ENCODE measurements at regions not wholly inside any gene's neighbourhood (a gene's known extent, or its start where the extent isn't known, plus 50 kb on each side); places are given as distances from the start of the nearest gene placed in this dataset.

DNA sequence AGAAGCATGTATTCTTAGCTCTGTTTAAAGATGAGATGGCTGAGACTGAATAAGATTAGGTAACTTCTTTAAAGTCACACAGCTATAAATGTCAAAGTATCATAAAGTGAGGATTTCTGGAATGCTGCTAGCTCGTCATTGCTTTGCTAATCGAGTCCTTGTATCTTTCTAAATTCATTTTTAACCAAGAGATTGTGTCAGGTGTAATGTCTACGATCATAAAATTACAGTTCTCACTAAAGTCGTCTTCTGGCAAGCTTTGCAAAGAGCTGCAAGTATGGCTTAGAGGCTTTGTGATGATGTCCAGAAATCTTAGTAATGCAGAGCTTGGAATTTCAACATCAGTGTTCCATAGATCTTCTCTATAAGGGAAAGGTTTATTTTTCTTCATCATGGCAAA is 569.8 kb downstream of the LMO4 start:
- no peak overlapping the region for H3K4me3 ChIP-seq
- DNase-seq, result no peak
- H3K27me3 ChIP-seq, result no peaks in the 10 kb centered on the region
- H3K36me3 ChIP-seq, result no peaks in the 10 kb centered on the region
- no peak overlapping the region for H3K27ac ChIP-seq
- no peaks in the 10 kb centered on the region for H3K9me3 ChIP-seq (replicated peaks)
- H3K4me1 ChIP-seq, result no peaks in the 10 kb centered on the region

DNA sequence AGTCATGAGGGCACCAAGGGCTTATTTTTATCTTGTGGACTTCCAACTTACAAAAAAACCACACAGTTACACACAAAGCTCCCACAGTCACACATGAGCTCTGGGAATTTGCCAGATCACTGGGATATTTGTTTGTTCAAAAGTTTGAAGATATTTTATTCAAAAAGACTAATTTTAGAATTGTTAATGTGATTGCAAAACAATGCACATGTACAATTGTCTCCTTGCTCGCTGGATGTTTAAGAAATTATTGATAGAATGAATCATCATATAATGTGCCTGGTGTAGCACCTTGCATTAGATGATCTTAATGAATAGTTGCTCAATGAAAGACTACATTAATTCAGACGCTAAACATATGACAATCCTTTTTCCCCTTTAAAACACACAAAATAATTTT is 570.3 kb downstream of the LMO4 start:
- no peak for DNase-seq
- Histone ChIP-seq H3K27ac (no peak overlapping the region), H3K36me3 (no peaks in the 10 kb centered on the region), H3K9me3 (replicated peaks) (no peaks in the 10 kb centered on the region), H3K4me1 (no peaks in the 10 kb centered on the region), H3K4me3 (no peak overlapping the region), H3K27me3 (no peaks in the 10 kb centered on the region)

DNA sequence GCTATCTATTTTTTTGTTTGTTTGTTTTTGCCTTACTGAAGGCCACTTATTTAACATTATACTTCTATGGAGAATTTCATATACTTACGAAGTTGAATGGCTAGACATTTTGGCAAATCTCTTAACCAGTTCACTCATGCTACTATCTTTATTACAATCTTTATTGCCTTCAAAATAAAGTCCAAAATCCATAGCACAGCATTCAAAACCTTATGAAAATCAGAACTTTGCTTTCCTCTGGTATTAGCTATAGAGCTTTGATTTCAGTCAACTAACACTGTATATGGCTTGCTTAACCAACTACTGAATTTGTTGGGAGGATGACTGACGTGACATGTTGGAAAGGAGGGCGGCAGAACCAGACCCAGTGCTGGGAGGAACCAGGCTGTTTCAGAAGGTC is 571.1 kb downstream of the LMO4 start:
- Histone ChIP-seq H3K27me3 (no peaks in the 10 kb centered on the region), H3K27ac (no peak overlapping the region), H3K4me1 (no peaks in the 10 kb centered on the region), H3K9me3 (replicated peaks) (no peaks in the 10 kb centered on the region), H3K36me3 (no peaks in the 10 kb centered on the region), H3K4me3 (no peak overlapping the region)
- no peak for DNase-seq

DNA sequence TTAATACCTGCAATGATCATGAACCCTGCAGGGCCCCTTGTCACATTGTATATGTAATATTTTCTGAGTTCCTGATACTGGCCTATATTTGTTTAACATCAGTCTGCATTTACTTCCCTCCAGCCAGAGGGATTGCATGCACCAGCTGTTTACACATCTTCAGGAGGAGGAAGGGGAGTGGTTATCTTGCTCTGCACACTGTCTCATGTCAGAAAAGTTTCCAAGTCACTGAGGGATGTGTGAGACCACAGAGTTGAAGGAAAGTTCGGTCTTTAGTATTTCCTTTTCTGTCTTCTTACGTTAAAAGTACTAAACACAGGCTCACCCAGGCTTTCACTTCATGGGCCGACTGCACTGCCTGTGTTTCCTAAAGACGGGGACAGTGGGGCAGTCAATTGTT is 574.1 kb downstream of the LMO4 start:
- Histone ChIP-seq H3K9me3 (replicated peaks) (no peaks in the 10 kb centered on the region), H3K27me3 (no peaks in the 10 kb centered on the region), H3K27ac (no peak overlapping the region), H3K4me1 (peaks cover 7% of the 10 kb centered on the region), H3K4me3 (no peak overlapping the region), H3K36me3 (no peaks in the 10 kb centered on the region)
- DNase-seq, result peak in 1 of 2 experiments; percentile 9

DNA sequence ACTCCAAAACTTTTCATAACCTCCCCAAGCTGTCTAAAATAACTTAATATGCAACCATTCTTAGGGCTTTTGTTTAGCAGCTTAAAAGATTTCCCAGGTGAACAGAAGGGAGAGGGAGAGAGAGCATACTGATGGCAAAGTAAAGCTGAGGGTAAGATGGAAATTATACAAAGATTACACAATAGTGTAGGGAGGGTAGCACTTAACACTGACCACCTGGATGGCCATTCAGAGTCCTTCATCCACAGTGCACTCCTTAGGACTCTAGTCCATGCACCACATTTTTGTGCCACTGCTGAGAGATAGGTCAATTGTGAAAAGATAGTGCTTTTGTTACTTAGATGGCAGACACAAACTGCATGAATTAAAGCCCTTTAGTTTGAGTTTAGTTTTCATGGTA is 574.6 kb downstream of the LMO4 start:
- Histone ChIP-seq H3K36me3 (no peaks in the 10 kb centered on the region), H3K27me3 (no peaks in the 10 kb centered on the region), H3K27ac (no peak overlapping the region), H3K9me3 (replicated peaks) (no peaks in the 10 kb centered on the region), H3K4me1 (peaks cover 7% of the 10 kb centered on the region), H3K4me3 (no peak overlapping the region)
- no peak for DNase-seq

DNA sequence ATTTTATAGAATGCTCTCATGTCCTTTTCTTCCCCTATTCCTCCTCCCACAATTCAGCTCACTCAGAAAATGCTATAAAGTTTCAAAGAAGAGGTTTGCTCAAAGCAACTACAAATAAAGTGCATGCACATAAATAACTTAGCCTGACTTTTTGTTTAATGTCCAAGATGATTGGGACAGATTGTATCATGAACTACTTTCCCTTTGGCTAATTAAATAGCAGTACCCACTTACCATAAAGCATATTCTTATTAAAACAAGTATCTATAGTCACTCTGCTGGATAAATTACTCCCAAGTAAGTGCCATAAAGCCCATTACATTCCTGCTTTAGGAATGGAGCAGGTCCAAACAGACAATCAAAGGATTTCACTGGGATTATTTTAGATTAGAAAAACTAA is 576.0 kb downstream of the LMO4 start:
- H3K4me3 ChIP-seq, result no peak overlapping the region
- H3K27ac ChIP-seq, result no peak overlapping the region
- no peaks in the 10 kb centered on the region for H3K27me3 ChIP-seq
- H3K9me3 ChIP-seq (replicated peaks), result no peaks in the 10 kb centered on the region
- DNase-seq, result no peak
- no peaks in the 10 kb centered on the region for H3K36me3 ChIP-seq
- H3K4me1 ChIP-seq, result peaks cover 7% of the 10 kb centered on the region

DNA sequence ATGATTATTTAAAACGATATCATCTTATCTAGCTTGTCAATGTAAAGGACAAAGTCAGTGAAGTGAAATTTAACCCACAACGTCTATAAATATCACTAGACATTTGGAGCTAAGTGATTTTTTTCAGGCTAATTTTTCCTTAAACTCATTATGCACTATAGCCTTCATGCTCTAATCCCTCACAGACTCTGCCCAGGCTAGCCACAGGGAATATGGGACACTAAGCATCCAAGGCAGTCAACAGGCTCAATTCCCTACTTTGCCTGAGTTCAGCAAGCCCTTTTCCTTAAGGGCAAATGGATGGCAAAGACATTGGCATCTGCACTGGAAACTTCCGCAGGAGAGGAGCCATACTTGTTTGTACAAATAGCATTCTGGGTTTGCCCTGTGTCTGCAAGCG is 577.0 kb downstream of the LMO4 start:
- Histone ChIP-seq H3K4me3 (no peak overlapping the region), H3K27ac (no peak overlapping the region), H3K36me3 (no peaks in the 10 kb centered on the region), H3K9me3 (replicated peaks) (no peaks in the 10 kb centered on the region), H3K4me1 (peaks cover 7% of the 10 kb centered on the region), H3K27me3 (no peaks in the 10 kb centered on the region)
- peak; percentile 10 to 34 for DNase-seq

DNA sequence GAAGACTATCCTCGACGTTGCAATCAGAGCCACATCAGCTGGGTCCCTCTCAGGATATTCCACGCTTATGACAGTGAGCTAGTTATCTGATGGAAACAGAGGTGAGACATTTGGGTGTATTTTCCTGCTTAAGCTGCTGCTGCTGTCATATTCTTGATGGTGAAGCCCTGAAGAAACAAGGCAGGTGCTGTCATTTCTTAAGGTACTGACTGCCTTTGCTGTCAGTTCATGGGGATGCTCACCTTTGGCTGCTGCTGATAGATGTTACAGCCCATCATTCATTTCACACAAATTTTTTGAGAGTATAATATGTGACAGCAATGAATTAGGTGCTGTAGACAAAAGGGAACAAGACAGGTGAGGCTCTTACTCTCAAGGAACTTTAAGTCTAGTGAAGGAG is 577.4 kb downstream of the LMO4 start:
- Histone ChIP-seq H3K36me3 (no peaks in the 10 kb centered on the region), H3K9me3 (replicated peaks) (no peaks in the 10 kb centered on the region), H3K4me1 (peaks cover 7% of the 10 kb centered on the region), H3K4me3 (no peak overlapping the region), H3K27me3 (no peaks in the 10 kb centered on the region), H3K27ac (no peak overlapping the region)
- DNase-seq, result no peak

DNA sequence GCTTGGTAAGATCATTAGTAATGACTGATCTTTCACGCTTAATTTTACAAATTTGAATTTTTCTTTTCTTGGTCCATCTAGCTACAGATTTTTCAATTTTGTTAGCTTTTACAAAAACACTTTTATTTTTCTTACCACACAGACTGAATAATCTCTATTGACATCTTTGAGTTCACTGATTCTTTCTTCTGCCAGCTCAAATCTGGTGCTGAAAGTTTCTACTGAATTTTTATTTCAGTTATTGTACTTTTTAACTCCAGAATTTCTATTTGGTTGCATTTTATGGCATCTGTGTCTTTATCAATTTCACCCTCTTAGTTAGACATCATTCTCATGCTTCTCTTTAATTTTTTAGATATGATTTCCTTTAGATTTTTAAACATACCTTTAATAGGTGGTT is 584.7 kb downstream of the LMO4 start:
- DNase-seq, result no peak
- Histone ChIP-seq H3K4me1 (no peaks in the 10 kb centered on the region), H3K36me3 (no peaks in the 10 kb centered on the region; the same call in 1 of the 2 replicates), H3K4me3 (no peak overlapping the region), H3K27me3 (no peaks in the 10 kb centered on the region), H3K27ac (no peak overlapping the region), H3K9me3 (replicated peaks) (no peaks in the 10 kb centered on the region)

DNA sequence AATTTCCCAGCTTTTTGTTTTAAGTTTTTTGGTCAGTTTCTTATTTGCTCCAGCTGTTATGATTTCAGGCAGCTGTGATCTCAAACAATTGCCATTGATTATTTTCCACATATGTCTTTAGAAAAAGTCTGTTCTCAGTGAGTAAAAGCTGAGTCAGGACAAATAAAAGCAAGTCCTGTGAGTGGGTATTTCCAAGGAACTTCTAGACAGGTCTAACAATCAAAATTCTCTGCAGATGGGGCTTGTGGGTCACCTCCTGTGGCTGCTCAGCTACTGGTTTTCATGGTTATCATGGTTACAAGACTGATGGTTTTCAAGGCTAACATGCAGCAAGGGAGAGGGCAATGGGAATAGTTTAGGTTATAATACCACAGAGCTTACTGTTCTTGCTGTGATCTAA is 585.7 kb downstream of the LMO4 start:
- H3K4me3 ChIP-seq, result no peak overlapping the region
- no peaks in the 10 kb centered on the region for H3K9me3 ChIP-seq (replicated peaks)
- no peak for DNase-seq
- no peaks in the 10 kb centered on the region for H3K4me1 ChIP-seq
- H3K27ac ChIP-seq, result no peak overlapping the region
- H3K27me3 ChIP-seq, result no peaks in the 10 kb centered on the region
- no peaks in the 10 kb centered on the region; the same call in 1 of the 2 replicates for H3K36me3 ChIP-seq

DNA sequence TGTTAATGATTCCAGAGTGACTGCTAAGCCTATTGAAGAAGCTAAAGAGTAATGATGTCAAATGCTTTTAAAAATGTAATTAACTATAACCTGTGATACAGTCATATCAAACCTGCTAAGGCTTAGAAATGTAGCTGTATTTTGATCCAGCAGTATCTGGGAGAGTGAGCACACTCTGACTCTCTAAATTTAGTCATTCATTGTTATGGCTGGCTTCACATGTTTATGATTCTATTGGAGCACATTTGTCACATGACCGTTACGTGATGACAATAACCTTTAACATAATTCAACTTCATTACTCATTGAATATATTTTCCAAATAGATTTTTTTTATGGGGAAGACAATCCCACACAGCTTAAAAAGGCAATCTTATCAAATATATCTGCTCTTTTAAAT is 587.1 kb downstream of the LMO4 start:
- Histone ChIP-seq H3K27ac (no peak overlapping the region), H3K4me1 (no peaks in the 10 kb centered on the region), H3K27me3 (no peaks in the 10 kb centered on the region), H3K36me3 (no peaks in the 10 kb centered on the region; the same call in 1 of the 2 replicates), H3K9me3 (replicated peaks) (no peaks in the 10 kb centered on the region), H3K4me3 (no peak overlapping the region)
- no peak for DNase-seq

DNA sequence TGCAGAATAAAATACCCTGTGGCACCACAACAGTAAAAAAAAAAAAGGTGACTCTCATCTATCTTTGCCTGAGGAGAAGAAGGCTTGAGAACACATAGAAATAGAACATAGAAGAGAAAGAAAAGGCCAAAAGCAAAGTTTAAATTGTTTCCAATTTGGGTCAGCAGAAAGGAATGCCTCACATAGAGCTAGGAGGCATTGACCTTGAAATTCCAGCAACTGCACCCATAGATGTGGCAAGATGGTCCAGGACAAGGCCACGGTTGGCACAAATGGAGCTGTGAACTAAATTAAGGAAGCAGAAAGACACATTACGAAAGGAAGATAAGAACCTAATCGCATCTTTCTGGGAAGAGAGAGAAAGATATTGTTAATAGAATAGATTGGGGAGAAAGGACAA is 588.3 kb downstream of the LMO4 start:
- no peak for DNase-seq
- H3K4me3 ChIP-seq, result no peak overlapping the region
- no peaks in the 10 kb centered on the region for H3K9me3 ChIP-seq (replicated peaks)
- no peaks in the 10 kb centered on the region; the same call in 1 of the 2 replicates for H3K36me3 ChIP-seq
- H3K27me3 ChIP-seq, result no peaks in the 10 kb centered on the region
- H3K27ac ChIP-seq, result no peak overlapping the region
- H3K4me1 ChIP-seq, result no peaks in the 10 kb centered on the region

DNA sequence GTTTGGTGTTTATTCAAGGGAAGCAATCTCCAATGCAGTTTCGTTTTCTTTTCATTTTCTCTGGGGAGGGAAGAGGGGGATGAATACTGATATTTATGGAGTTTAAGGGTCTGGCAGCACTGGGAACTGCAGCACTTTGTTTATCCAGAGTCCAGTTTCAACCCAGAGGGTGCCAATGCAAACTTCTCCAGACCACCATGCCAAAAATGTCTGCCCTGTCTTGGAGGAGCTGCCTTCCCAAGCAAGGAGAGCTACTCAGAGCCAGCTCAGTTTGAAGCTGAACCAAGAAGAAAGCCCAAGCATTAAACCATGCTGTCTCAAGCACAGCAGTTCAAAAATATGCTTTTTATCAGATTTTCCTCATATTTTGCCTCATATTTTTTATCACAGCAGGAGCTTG is 589.7 kb downstream of the LMO4 start:
- Histone ChIP-seq H3K4me1 (no peaks in the 10 kb centered on the region), H3K36me3 (no peaks in the 10 kb centered on the region; the same call in 1 of the 2 replicates), H3K27me3 (no peaks in the 10 kb centered on the region), H3K4me3 (no peak overlapping the region), H3K9me3 (replicated peaks) (no peaks in the 10 kb centered on the region), H3K27ac (no peak overlapping the region)
- no peak for DNase-seq

DNA sequence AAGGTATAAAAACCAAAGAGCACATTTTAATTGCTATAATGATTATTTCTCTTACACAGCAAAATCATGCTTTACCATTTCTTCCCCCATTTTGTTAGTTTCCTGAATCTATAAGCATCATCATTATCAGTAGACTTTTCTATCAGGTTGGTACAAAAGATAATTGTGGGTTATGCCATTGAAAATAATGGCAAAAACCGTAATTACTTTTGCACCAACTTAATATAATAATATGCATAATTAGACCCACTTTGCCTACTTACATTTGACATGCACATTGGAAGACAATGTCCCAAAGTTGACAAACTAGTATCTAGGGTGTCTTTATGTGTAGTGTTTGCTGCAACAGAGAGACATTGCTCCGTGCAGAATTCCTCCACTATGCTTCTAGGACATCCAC is 594.2 kb downstream of the LMO4 start:
- Histone ChIP-seq H3K27me3 (no peaks in the 10 kb centered on the region), H3K27ac (no peak overlapping the region), H3K4me1 (no peaks in the 10 kb centered on the region), H3K9me3 (replicated peaks) (no peaks in the 10 kb centered on the region), H3K36me3 (no peaks in the 10 kb centered on the region), H3K4me3 (no peak overlapping the region)
- DNase-seq, result no peak

DNA sequence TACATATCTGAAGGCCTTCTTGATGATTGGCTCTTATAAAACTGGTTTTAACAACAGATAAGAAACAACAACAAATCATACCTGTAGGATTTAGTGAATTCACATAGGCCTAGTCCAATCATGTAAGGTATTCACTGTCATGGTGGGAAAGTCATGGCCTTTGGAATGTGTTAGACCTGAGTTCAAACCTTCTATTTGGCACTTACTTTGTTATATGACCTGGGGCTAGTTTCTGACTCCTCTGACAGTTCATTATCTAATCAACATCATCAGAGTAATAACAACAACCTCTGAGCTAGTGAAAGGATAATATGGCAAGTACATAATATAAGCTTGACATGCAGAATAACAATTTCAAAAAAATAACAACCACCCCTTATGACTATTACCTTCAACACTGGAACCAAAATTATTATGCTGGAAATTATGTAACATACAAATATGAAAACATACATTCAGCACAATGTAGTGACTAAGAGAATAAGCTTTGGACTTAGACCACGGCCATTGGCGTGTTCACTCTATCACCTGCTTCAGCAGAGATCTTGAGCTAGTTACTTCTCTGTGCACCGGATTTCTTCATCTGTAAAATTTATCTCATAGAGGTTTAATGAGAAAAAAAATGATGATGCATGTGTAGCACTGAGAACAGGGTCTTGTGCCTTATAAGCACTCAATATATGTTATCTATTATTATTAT is 597.6 kb downstream of the LMO4 start:
- Histone ChIP-seq H3K27ac (no peak overlapping the region), H3K4me3 (no peak overlapping the region), H3K27me3 (no peaks in the 10 kb centered on the region), H3K9me3 (replicated peaks) (no peaks in the 10 kb centered on the region), H3K36me3 (0 out of 2 replicates have a peak, but pooled peaks cover under 1% of the 10 kb centered on the region), H3K4me1 (no peaks in the 10 kb centered on the region)
- no peak for DNase-seq

DNA sequence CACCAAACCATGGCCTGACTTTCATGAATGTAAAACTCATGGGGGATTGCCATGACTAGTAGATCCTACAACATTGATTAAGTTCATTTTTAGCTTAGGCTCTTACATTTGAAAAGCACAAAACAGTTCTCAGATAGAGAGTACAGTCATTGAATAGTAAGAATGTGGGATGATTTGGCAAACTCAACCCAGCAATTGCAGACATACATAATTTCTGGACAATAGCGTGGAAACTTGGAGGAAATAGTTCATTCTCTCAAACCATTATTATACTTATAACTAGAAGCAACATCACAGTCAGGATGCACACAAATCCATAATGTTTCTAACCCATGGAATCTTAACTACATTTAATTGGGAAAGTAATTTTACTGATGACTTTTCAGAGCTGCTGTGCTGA is 598.2 kb downstream of the LMO4 start:
- H3K27me3 ChIP-seq, result no peaks in the 10 kb centered on the region
- H3K4me1 ChIP-seq, result no peaks in the 10 kb centered on the region
- H3K9me3 ChIP-seq (replicated peaks), result 0 out of 2 replicates have a peak, but pooled peaks cover 3% of the 10 kb centered on the region
- no peak overlapping the region for H3K27ac ChIP-seq
- DNase-seq, result no peak
- H3K4me3 ChIP-seq, result no peak overlapping the region
- 0 out of 2 replicates have a peak, but pooled peaks cover 3% of the 10 kb centered on the region for H3K36me3 ChIP-seq

All from SJCRH30 (cell line).